Keratinocyte (primary cell): ENCODE measurements at regions not wholly inside any gene's neighbourhood (a gene's known extent, or its start where the extent isn't known, plus 50 kb on each side); places are given as distances from the start of the nearest gene placed in this dataset.

Source experiments
- DNase-seq: peaks from one replicate; pipeline ENCODE4 v3.0.0-alpha.2; 2011; ENCODE audit warnings: low read depth, missing footprints, low spot score
- FAIRE-seq: peaks from 2 replicates; lab custom pipeline; 2011; peaks lifted over from hg19 to GRCh38; lab: Jason Lieb, UNC
- H2AFZ ChIP-seq: 2 replicates; pipeline ENCODE4 v1.6.0; 2012; ENCODE audit warnings: low read length, control low read depth, inconsistent platforms; ENCODE audit not compliant: control insufficient read depth
- H3K27ac ChIP-seq: 2 replicates; pipeline ENCODE4 v1.5.1; 2011; ENCODE audit warnings: low read length; ENCODE audit not compliant: control insufficient read depth, insufficient read depth
- H3K27me3 ChIP-seq: 3 replicates; pipeline ENCODE4 v1.6.0; 2011; ENCODE audit warnings: low read length; ENCODE audit not compliant: control insufficient read depth, insufficient read depth; ENCODE audit errors: extremely low read depth
- H3K36me3 ChIP-seq, 2 experiments: 2 replicates in 1 of 2; 3 replicates in 1 of 2; pipeline ENCODE4 v1.5.1; 2011; ENCODE audit warnings: low read length in 2 of 2, mild to moderate bottlenecking in 1 of 2; ENCODE audit not compliant: control insufficient read depth in 2 of 2, insufficient read depth in 2 of 2; ENCODE audit errors: extremely low read depth in 1 of 2
- H3K4me1 ChIP-seq: 3 replicates; pipeline ENCODE4 v1.5.1; 2011; ENCODE audit warnings: low read length; ENCODE audit not compliant: control insufficient read depth, insufficient read depth; ENCODE audit errors: extremely low read depth
- H3K4me2 ChIP-seq: 3 replicates; pipeline ENCODE4 v1.6.0; 2011; ENCODE audit warnings: low read depth, low read length; ENCODE audit not compliant: control insufficient read depth, insufficient read depth; ENCODE audit errors: extremely low read depth
- H3K4me3 ChIP-seq, 3 experiments: fragments of 200-600 bp in 1 of 3; sonication (generic) in 1 of 3; 2 replicates in 2 of 3; 3 replicates in 1 of 3; pipeline ENCODE4 v1.5.1; 2011 to 2016; ENCODE audit warnings: low read length in 3 of 3, mild to moderate bottlenecking in 3 of 3, control low read depth in 2 of 3, inconsistent platforms in 1 of 3, low read depth in 1 of 3, mixed read lengths in 1 of 3, mixed run types in 1 of 3, moderate library complexity in 1 of 3; ENCODE audit not compliant: control insufficient read depth in 2 of 3, insufficient read depth in 2 of 3; ENCODE audit errors: extremely low read depth in 1 of 3
- H3K79me2 ChIP-seq: 2 replicates; pipeline ENCODE4 v1.6.0; 2012; ENCODE audit warnings: low read length; ENCODE audit not compliant: control insufficient read depth, insufficient read depth
- H3K9ac ChIP-seq: 3 replicates; pipeline ENCODE4 v1.6.0; 2011; ENCODE audit warnings: low read length; ENCODE audit not compliant: control insufficient read depth, insufficient read depth; ENCODE audit errors: extremely low read depth
- H3K9me1 ChIP-seq: 3 replicates; pipeline ENCODE4 v1.6.0; 2011; ENCODE audit warnings: low read length; ENCODE audit not compliant: control insufficient read depth, insufficient read depth; ENCODE audit errors: extremely low read depth
- H3K9me3 ChIP-seq: 2 replicates; pipeline ENCODE4 v1.5.1; 2012; ENCODE audit warnings: low read depth, low read length; ENCODE audit not compliant: control insufficient read depth
- H4K20me1 ChIP-seq: 3 replicates; pipeline ENCODE4 v1.6.0; 2011; ENCODE audit warnings: low read length; ENCODE audit not compliant: control insufficient read depth, insufficient read depth; ENCODE audit errors: extremely low read depth
- EZH2 ChIP-seq: IDR thresholded peaks from one replicate; pipeline ENCODE4 v1.6.1; 2012; ENCODE audit warnings: inconsistent platforms, mild to moderate bottlenecking, low read length, moderate library complexity
- dilution Hi-C: fragments of 300-500 bp; cut with MboI; formaldehyde crosslinking; loops from one replicate; pipeline ENCODE4 v1.7.0; 2020; ENCODE audit warnings: low sequenced_read_pairs; ENCODE audit not compliant: extremely low pct_ligation_motif_present
- TF ChIP-seq, protein P1 (sequence below), 3 experiments: IDR thresholded peaks in 1 of 3; conservative IDR thresholded peaks in 1 of 3; optimal IDR thresholded peaks in 1 of 3; 2 replicates in 2 of 3; 3 replicates in 1 of 3; pipeline versions ENCODE3 to v1.5.1; 2011; ENCODE audit warnings: low read length in 3 of 3, mild to moderate bottlenecking in 3 of 3, moderate library complexity in 2 of 3, control low read depth in 1 of 3, inconsistent platforms in 1 of 3; ENCODE audit not compliant: insufficient read depth in 2 of 3; ENCODE audit errors: extremely low read depth in 1 of 3

DNA sequence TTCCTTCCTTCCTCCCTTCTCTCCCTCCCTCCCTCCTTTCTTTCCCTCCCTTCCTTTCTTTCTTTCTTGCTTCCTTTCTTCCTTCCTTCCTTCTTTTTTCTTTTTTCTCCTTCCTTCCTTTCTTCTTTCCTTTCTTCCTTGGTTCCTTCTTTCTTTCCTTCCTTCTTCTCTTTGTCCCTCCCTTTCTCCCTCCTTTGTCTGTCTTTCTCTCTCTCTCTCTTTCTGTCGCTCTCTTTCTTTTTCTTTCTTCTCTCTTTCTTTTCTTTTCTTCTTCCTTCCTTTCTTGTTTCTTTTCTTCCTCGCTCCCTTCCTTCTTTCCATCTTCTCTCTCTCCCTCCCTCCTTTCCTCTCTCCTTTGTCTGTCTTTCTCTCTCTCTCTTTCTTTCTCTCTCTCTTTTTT is 601.9 kb upstream of the JAG1 start:
- H3K9me1 ChIP-seq = no peaks in the 10 kb centered on the region
- peaks cover 13% of the 10 kb centered on the region for H3K4me1 ChIP-seq
- DNase-seq = no peak
- no peak overlapping the region for H3K9ac ChIP-seq
- no peak overlapping the region for H3K4me3 ChIP-seq
- no peaks in the 10 kb centered on the region for H3K36me3 ChIP-seq
- no peak for FAIRE-seq
- dilution Hi-C loops = no loop called here
- H2AFZ ChIP-seq = no peak overlapping the region
- H3K4me2 ChIP-seq = no peak overlapping the region
- H3K79me2 ChIP-seq = no peaks in the 10 kb centered on the region
- no peaks in the 10 kb centered on the region for H3K9me3 ChIP-seq
- no peak overlapping the region for H3K27ac ChIP-seq
- H3K27me3 ChIP-seq = no peaks in the 10 kb centered on the region
- no peak for TF ChIP-seq EZH2
- TF ChIP-seq, protein P1, sequence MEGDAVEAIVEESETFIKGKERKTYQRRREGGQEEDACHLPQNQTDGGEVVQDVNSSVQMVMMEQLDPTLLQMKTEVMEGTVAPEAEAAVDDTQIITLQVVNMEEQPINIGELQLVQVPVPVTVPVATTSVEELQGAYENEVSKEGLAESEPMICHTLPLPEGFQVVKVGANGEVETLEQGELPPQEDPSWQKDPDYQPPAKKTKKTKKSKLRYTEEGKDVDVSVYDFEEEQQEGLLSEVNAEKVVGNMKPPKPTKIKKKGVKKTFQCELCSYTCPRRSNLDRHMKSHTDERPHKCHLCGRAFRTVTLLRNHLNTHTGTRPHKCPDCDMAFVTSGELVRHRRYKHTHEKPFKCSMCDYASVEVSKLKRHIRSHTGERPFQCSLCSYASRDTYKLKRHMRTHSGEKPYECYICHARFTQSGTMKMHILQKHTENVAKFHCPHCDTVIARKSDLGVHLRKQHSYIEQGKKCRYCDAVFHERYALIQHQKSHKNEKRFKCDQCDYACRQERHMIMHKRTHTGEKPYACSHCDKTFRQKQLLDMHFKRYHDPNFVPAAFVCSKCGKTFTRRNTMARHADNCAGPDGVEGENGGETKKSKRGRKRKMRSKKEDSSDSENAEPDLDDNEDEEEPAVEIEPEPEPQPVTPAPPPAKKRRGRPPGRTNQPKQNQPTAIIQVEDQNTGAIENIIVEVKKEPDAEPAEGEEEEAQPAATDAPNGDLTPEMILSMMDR (optimal IDR thresholded peaks at IDR 0.05 in 1 of 3, IDR thresholded peaks at IDR 0.05 in 1 of 3, conservative IDR thresholded peaks at IDR 0.05 in 1 of 3; ENCODE audit: extremely low read depth in 1 of 3, insufficient read depth in 2 of 3, low read length in 3 of 3) = no peak
- H4K20me1 ChIP-seq = no peaks in the 10 kb centered on the region

DNA sequence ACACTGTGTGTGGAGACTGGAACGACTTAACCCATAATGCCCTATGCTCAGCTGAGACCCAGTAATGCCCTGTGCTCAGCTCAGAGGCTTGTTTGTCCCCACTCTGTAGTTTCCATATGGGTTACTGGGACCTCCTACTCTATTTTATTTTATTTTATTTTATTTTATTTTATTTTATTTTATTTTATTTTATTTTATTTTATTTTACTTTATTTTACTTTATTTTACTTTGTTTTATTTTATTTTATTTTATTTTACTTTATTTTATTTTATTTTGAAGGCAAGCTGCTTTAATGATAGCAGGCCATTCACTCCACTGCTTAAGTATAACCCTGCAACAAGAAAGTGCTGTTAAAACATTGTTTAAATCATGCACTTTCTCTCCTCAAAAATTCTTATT is 603.4 kb upstream of the JAG1 start:
- FAIRE-seq (no peak), DNase-seq (no peak)
- no peak overlapping the region for H3K27ac ChIP-seq
- no peaks in the 10 kb centered on the region for H3K9me3 ChIP-seq
- no peak overlapping the region for H3K4me3 ChIP-seq
- H2AFZ ChIP-seq = no peak overlapping the region
- H3K79me2 ChIP-seq = no peaks in the 10 kb centered on the region
- no peak overlapping the region for H3K4me2 ChIP-seq
- peaks cover 12% of the 10 kb centered on the region for H3K4me1 ChIP-seq
- TF ChIP-seq, protein P1 (optimal IDR thresholded peaks at IDR 0.05 in 1 of 3, IDR thresholded peaks at IDR 0.05 in 1 of 3, conservative IDR thresholded peaks at IDR 0.05 in 1 of 3; ENCODE audit: extremely low read depth in 1 of 3, insufficient read depth in 2 of 3, low read length in 3 of 3) = no peak
- TF ChIP-seq EZH2 = no peak
- no peaks in the 10 kb centered on the region for H3K27me3 ChIP-seq
- H3K9ac ChIP-seq = no peak overlapping the region
- H3K9me1 ChIP-seq = no peaks in the 10 kb centered on the region
- H3K36me3 ChIP-seq = no peaks in the 10 kb centered on the region
- no peaks in the 10 kb centered on the region for H4K20me1 ChIP-seq
- dilution Hi-C loops = no loop called here
